ENCODE measurements at regions not wholly inside any gene's neighbourhood (a gene's known extent, or its start where the extent isn't known, plus 50 kb on each side); places are given as distances from the start of the nearest gene placed in this dataset.

DNA sequence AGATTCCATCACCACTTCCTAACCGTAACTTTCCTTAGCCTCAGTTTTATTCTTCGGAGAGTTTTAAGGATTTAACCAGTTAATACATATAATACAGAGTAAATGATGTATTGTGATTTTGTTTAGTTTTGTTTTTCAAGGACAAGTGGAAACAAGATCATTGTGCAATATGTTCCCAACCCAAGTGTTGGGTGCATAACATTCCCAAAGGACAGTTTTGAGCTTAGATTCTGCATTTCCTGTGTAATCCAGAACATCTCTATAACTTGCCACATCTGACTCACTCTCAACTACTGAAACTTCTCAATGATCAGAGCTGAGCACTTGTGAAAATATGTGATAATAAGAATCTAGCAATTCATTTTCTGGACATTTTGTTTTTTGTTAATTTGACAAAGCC lies 466.1 kb upstream of the PPP2R3A start:
- Histone ChIP-seq H3K4me3 (no peak overlapping the region), H3K9me3 (ENCODE audit: low read depth, low read length) (no peaks in the 10 kb centered on the region), H3K36me3 (ENCODE audit: insufficient read depth, low read length) (no peaks in the 10 kb centered on the region), H3K9ac (ENCODE audit: insufficient read length) (no peak overlapping the region), H3K27ac (no peak overlapping the region)
- no peak for DNase-seq (ENCODE audit: low read depth, low spot score)
- TF ChIP-seq EZH2 (IDR thresholded peaks at IDR 0.05) = no peak
- TF ChIP-seq FOXP2 (optimal IDR thresholded peaks at IDR 0.05; ENCODE audit: control extremely low read depth, extremely low read length, insufficient read depth) = no peak
- no peak for TF ChIP-seq POLR2AphosphoS5 (IDR thresholded peaks at IDR 0.05; ENCODE audit: borderline replicate concordance, low read depth, low read length)

GRCh38 chr3:135500034-135500433 lies 465.5 kb upstream of the PPP2R3A start:
- TF ChIP-seq POLR2AphosphoS5 (IDR thresholded peaks at IDR 0.05; ENCODE audit: borderline replicate concordance, low read depth, low read length) = no peak
- no peak for TF ChIP-seq FOXP2 (optimal IDR thresholded peaks at IDR 0.05; ENCODE audit: control extremely low read depth, extremely low read length, insufficient read depth)
- TF ChIP-seq EZH2 (IDR thresholded peaks at IDR 0.05) = no peak
- Histone ChIP-seq H3K27ac (no peak overlapping the region), H3K9ac (ENCODE audit: insufficient read length) (no peak overlapping the region), H3K9me3 (ENCODE audit: low read depth, low read length) (no peaks in the 10 kb centered on the region), H3K36me3 (ENCODE audit: insufficient read depth, low read length) (no peaks in the 10 kb centered on the region), H3K4me3 (no peak overlapping the region)
- DNase-seq (ENCODE audit: low read depth, low spot score) = no peak

DNA sequence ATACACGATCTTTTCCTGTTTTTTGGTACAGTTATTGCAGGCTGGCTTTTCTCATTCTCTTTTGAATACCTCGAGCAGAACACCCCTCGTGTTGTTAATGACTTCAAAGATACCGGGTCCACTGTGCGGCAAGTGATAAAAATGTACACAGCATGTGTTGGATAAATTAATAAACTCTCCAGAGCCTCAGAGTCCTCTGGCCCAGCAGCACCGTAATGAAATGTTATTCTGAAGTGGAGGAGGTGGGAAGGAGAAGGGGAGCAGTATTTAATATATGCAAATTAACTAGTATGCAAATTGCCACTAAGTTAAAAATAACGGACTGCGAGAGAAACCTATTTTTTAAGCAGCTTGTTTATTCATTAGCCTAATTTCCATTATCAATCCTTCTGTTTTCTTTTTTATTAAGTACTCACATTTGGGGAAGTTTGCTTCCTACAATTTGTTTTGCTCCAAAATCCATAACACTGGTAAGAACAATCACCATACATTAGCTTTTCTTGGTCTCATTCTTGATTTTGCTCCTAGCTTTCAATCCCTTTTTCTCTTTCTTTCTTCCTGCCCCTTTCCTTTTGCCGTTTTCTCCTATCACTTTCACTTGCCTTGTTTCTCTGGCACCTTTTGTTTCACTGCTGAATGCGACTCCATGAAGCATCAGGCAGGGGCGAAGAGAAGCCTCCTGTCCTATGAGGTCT lies 462.3 kb upstream of the PPP2R3A start:
- no peaks in the 10 kb centered on the region for H3K9me3 ChIP-seq (ENCODE audit: low read depth, low read length)
- H3K27ac ChIP-seq = no peak overlapping the region
- no peaks in the 10 kb centered on the region for H3K36me3 ChIP-seq (ENCODE audit: insufficient read depth, low read length)
- DNase-seq (ENCODE audit: low read depth, low spot score) = no peak
- no peak overlapping the region for H3K4me3 ChIP-seq
- no peak overlapping the region for H3K9ac ChIP-seq (ENCODE audit: insufficient read length)
- TF ChIP-seq EZH2 (IDR thresholded peaks at IDR 0.05) = peak; percentile 55
- TF ChIP-seq POLR2AphosphoS5 (IDR thresholded peaks at IDR 0.05; ENCODE audit: borderline replicate concordance, low read depth, low read length) = no peak

- no peak overlapping the region for H3K4me3 ChIP-seq
- no peak overlapping the region for H3K27ac ChIP-seq
- no peaks in the 10 kb centered on the region for H3K36me3 ChIP-seq (ENCODE audit: insufficient read depth, low read length)
- no peaks in the 10 kb centered on the region for H3K9me3 ChIP-seq (ENCODE audit: low read depth, low read length)
- H3K9ac ChIP-seq (ENCODE audit: insufficient read length) = no peak overlapping the region
- TF ChIP-seq EZH2 (IDR thresholded peaks at IDR 0.05) (no peak), FOXP2 (optimal IDR thresholded peaks at IDR 0.05; ENCODE audit: control extremely low read depth, extremely low read length, insufficient read depth) (no peak), POLR2AphosphoS5 (IDR thresholded peaks at IDR 0.05; ENCODE audit: borderline replicate concordance, low read depth, low read length) (no peak)
- peak; percentile 14 for DNase-seq (ENCODE audit: low read depth, low spot score)
These were observed 461.5 kb upstream of the PPP2R3A start for GRCh38 chr3:135503760-135504686.

- H3K4me3 ChIP-seq = no peak overlapping the region
- H3K27ac ChIP-seq = no peak overlapping the region
- H3K9ac ChIP-seq (ENCODE audit: insufficient read length) = no peak overlapping the region
- peak; percentile 10 for DNase-seq (ENCODE audit: low read depth, low spot score)
- TF ChIP-seq POLR2AphosphoS5 (IDR thresholded peaks at IDR 0.05; ENCODE audit: borderline replicate concordance, low read depth, low read length) (no peak), FOXP2 (optimal IDR thresholded peaks at IDR 0.05; ENCODE audit: control extremely low read depth, extremely low read length, insufficient read depth) (no peak), EZH2 (IDR thresholded peaks at IDR 0.05) (no peak)
- H3K9me3 ChIP-seq (ENCODE audit: low read depth, low read length) = no peaks in the 10 kb centered on the region
- H3K36me3 ChIP-seq (ENCODE audit: insufficient read depth, low read length) = no peaks in the 10 kb centered on the region
These were observed 452.1 kb upstream of the PPP2R3A start for GRCh38 chr3:135513106-135514059.

DNA sequence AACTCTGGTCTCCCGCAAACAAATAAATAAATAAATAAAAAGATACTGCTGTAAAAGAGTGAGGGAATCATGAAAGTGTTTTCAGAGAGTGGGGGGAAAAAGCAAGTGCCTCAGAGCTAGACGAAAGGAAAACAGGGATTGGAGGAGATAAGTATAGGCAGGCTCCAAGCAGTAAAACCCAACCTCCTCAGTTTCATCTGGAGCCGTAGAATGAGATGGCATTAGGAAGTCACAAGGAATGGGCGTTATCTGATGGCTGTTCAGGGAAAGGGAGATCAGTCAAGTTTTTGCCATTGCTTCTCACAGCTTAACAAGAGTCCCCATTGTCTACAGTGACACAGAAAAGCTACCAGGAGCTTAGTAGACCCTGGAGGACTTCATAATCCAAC lies 451.5 kb upstream of the PPP2R3A start:
- Histone ChIP-seq H3K36me3 (ENCODE audit: insufficient read depth, low read length) (no peaks in the 10 kb centered on the region), H3K9me3 (ENCODE audit: low read depth, low read length) (no peaks in the 10 kb centered on the region), H3K9ac (ENCODE audit: insufficient read length) (no peak overlapping the region), H3K4me3 (no peak overlapping the region), H3K27ac (no peak overlapping the region)
- no peak for DNase-seq (ENCODE audit: low read depth, low spot score)
- TF ChIP-seq POLR2AphosphoS5 (IDR thresholded peaks at IDR 0.05; ENCODE audit: borderline replicate concordance, low read depth, low read length) = no peak
- TF ChIP-seq FOXP2 (optimal IDR thresholded peaks at IDR 0.05; ENCODE audit: control extremely low read depth, extremely low read length, insufficient read depth) = no peak
- TF ChIP-seq EZH2 (IDR thresholded peaks at IDR 0.05) = no peak

DNA sequence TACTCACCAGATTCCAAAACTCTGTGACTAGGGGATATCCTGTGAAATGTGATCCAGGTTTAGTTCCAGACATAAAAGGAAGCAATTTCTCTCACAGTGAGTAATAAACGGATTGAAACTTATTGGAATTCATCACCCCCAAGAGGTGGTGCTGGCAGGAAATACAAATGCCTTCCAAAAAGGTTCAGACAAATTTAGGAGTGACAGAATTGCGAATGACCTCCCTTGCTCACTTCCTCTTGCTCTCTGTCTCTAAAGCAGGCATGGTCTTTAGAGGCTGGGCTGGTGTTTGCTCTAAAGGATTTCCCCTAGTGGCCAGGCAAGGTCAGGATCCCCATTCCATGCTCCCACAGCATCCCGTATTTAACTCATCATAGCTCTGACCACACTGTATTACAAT lies 449.4 kb upstream of the PPP2R3A start:
- Histone ChIP-seq H3K9me3 (ENCODE audit: low read depth, low read length) (no peaks in the 10 kb centered on the region), H3K9ac (ENCODE audit: insufficient read length) (no peak overlapping the region), H3K36me3 (ENCODE audit: insufficient read depth, low read length) (no peaks in the 10 kb centered on the region), H3K27ac (no peak overlapping the region), H3K4me3 (no peak overlapping the region)
- DNase-seq (ENCODE audit: low read depth, low spot score) = no peak
- TF ChIP-seq FOXP2 (optimal IDR thresholded peaks at IDR 0.05; ENCODE audit: control extremely low read depth, extremely low read length, insufficient read depth) = no peak
- no peak for TF ChIP-seq EZH2 (IDR thresholded peaks at IDR 0.05)
- no peak for TF ChIP-seq POLR2AphosphoS5 (IDR thresholded peaks at IDR 0.05; ENCODE audit: borderline replicate concordance, low read depth, low read length)

Data from SK-N-MC (cell line).